ENCODE measurements at regions not wholly inside any gene's neighbourhood (a gene's known extent, or its start where the extent isn't known, plus 50 kb on each side); places are given as distances from the start of the nearest gene placed in this dataset.

GRCh38 chr17:22286337-22287041, 594.2 kb downstream of the KCNJ18 start:
- TF ChIP-seq CTCF (IDR thresholded peaks at IDR 0.05), result no peak
- TF ChIP-seq POLR2A (IDR thresholded peaks at IDR 0.05), result no peak

Data from adrenal gland (tissue), 5 donors.